GM19397 (cell line): ENCODE measurements at regions not wholly inside any gene's neighbourhood (a gene's known extent, or its start where the extent isn't known, plus 50 kb on each side); places are given as distances from the start of the nearest gene placed in this dataset.

Experiments used
- ATAC-seq: cut with Tn5 transposase; IDR thresholded peaks from one replicate; pipeline ENCODE4 v1.9.1; 2021; ENCODE audit warnings: mild to moderate bottlenecking, moderate library complexity; ENCODE audit not compliant: unreplicated experiment

DNA sequence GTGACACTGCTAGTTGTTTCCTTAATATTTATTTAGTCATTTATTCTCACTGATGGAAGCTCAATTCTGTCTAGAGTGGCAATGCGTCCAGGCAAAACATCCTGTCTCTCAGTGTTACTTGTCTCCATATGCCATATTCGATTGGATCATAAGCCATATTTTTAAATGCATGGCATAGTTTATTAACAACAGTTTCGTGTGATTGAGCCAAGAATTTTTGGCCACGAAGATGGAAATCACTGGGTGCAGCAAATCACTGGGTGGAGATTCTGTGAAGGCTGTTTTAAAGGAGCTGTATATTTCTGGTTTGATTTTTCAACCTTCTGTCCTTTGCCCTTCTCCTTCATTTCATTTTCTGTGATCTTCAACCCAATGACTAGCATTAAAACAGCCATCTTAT, 205.2 kb downstream of the JRKL start:
- no peak for ATAC-seq

DNA sequence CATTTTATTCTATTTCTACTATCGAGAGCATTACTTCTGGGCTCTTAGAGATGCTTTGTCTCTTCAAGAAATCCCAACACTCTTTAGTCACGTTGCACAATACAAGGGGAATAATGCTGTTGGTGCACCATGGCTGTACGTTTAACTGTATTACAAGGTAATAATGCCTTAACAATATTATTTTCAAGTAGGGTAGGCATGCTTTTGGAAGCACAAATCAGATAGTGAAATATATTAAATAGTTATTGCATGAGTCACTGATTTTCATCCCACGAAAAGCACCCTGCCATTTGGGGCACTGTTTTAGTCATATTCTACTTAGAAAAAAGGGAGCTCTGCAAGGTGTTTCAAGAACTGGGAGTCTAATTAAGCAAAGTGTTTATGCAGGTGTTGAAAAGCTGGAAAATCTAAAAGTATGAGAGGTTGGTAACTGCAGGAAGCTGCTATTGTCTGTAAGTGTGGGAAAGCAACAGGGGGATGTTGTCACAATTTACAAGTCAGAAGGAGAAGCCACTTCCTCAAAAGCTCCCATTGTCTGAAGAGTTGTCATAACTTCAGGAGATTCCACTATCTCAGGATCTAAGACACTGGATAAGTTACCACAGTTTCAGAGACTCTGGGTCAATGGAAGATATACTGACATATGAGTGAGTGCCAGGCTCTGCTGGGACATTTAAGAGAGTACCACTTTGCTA, 218.2 kb downstream of the JRKL start:
- no peak for ATAC-seq

DNA sequence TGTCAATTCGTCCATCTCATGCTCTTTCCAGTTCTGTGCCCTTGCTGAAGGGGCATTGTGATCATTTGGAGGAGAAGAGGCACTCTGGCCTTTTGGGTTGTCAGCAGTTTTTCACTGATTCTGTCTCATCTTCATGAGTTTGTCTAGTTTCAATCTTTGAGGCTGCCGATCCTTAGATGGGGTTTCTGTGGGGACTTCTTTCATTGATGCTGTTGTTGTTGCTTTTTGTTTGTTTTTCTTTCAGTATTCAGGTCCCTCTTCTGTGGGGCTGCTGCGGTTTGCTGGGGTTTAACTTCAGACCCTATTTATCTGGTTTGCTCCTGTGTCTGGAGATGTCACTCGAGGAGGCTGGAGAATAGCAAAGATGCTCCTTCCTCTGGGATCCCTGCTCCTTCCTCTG, 224.3 kb downstream of the JRKL start:
- ATAC-seq, result no peak

DNA sequence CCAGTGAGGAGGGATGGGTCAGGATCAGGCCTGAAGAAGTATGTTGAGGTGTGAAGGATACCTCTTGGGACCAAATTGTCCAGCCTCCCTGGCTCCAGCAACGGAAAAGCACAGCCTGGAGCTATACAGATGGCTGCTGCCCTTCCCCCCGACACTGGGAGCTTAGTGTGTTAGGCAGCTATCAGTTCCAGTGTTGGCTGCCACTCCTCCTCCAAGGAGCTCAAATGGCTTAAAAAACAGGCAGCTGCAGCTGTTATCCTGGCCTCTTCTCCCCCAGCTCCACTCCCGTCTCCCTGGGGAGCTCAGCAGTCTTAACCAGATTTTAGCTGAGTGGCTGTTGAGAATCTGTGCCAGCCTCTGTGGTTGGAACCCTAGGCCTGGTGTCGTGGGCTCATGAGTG, 225.0 kb downstream of the JRKL start:
- no peak for ATAC-seq

DNA sequence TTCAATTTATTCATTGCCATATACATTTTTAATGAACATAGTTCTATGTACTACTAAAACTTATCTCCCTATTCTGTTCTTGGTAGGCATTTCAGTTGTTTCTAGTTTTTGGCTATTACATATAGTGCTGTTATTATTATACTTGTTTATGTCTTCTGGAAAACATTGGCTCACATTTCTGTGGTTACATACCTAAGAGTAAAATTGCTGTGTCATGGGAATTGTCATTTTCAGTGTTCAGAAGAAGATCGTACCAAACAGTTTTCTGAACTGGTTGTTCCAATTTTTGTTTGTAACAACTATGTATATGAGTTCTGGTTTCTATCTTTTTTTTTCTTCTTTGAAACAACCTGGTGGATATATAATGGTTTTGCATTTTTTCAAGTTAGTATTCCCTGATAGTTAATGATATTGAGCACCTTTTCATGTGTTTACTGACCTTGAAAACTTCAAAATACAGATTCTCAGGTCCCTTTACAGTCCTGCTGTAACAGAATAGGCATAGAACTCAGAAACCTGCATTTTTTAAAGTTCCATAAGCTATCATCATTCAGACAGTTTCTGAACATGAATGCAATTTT, 230.7 kb downstream of the JRKL start:
- no peak for ATAC-seq

DNA sequence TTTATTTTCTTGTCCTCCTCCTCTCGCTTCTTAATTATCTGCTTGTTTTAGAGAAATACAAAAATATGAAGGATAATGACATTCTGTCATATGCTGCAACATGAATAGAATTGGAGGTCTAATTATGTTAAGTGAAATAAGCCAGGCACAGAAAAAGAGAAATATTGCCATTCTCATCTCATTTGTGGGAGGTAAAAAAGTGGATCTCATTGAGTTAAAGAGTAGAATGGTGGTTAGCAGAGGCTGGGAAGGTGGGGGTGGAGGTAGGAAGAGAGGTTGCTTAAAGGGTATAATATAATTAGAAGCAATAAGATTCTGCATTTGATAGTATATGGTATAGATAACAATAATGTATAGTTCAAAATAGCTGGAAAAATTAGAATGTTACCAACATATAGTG, 231.3 kb downstream of the JRKL start:
- no peak for ATAC-seq

DNA sequence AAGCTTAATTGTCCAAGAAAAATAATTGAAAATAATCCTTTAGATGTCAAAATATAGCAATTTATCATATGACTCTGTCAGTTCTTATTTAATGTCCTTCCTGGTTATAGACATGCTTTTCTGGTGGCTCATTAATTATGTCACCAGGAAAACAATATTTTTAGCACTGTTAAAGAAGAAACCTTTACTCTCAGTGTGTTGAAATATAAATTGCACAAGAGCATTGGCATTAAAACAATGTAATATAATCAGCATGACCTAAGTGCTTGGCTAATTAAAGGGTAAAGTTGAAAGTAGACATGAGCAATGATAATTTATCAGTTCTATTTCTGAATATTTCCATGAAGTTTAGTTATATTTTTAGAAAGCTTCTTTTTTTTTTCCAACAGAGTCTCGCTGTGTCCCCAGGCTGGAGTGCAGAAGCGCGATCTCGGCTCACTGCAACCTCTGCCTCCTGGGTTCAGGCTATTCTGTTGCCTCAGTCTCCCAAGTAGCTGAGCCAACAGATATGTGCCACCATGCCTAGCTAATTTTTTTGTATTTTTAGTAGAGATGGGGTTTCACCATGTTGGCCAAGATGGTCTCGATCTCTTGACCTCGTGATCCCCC, 232.3 kb downstream of the JRKL start:
- no peak for ATAC-seq

DNA sequence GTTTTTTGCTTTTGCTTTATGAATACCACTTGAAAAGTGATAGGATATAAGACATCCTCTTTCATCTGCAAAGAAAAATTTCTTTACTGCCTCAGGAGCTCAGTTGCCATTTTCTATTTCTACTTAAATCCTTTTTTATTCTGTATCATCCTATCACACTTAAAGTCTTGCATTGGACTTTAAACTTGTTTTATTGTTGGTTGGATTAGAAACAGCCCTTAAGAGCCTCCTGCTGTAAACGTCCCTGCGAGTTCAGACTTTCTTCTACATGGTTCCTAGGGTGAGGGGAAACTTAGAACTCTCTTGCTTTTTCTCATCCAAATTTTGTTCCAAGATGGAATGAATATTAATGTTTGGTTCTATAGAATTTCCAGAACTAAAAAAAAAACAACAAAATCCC, 234.3 kb downstream of the JRKL start:
- ATAC-seq, result no peak

DNA sequence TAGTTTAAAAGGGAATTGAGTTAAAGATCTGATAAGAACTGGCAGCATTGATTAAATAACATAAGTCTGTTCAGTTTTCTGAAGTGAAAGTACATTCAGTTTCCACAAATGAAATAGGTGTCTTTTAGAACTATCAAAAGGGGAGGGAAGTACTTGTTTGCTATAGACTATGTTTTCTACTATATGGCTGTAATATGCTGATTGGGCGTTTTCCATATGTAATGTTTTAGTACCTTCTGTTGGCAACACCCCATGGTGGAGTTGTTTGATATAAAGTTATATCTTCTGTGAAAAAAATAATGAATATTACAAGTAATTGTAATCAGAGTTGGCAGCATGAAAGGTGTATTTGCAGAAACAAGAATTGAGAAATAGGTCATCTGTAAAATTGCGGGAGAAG, 237.6 kb downstream of the JRKL start:
- ATAC-seq, result no peak

DNA sequence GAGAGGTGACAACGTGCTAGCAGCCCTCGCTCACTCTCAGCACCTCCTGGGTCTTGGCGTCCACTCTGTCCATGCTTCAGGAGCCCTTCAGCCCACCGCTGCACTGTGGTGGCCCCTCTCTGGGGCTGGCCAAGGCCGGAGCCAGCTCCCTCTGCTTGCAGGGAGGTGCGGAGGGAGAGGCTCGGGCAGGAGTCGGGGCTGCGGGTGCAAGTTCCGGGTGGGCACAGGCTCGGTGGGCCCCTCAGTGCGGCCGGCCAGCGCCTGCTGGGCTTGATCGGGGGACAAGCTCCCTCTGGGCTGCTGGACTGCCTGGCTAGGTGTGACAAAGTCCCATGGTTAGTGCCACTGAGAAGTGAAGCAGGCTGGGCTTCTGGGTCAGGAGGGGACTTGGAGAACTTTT, 245.8 kb downstream of the JRKL start:
- no peak for ATAC-seq

DNA sequence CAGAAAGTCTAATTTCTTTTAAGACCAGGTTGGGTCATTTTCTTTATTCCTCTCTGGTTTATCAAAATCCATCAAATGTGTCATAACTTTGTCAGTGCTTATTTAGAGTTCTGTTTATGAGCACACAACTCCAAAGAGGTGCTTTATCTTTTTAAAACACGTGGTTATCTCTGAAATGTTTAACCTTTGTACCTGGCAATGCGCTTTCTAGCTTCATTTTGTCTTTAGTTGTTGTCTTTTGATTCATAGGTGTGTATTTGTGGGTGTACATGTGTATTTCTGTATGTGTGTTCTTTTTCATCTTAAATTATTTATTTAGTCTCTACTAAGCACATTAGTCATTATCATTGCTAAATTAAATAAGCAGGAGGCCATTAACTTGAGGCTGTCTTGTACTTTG, 251.4 kb downstream of the JRKL start:
- no peak for ATAC-seq

DNA sequence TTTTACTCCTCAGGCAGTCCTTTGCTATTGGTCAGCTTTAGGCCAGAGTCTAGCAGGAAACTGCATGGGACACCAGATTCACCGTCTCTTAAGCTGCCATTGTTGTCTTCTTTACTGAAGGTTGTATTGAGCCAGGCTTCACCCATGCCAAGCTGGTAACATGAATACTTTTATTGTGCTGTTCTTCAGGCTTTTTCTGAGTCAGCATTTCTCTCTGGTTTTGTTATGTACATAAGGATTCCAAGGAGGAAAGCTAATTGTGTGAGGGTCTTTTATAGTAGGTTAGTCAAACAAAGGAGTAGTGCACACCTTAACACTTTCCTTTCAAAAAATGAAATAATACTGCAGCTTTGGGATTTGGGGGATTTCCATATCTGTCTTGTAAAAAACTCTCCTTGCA, 252.8 kb downstream of the JRKL start:
- ATAC-seq, result no peak

DNA sequence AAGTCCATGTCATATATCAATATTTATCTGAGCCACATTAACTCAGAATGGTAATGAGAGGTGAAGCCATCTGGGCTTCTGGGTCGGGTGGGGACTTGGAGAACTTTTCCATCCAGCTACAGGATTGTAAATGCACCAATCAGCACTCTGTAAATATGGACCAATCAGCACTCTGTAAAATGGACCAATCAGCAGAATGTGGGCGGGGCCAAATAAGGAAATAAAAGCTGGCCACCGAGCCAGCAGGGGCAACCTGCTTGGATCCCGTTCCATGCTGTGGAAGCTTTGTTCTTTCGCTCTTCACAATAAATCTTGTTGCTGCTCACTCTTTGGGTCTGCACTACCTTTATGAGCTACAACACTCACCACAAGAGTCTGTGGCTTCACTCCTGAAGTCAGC, 253.4 kb downstream of the JRKL start:
- no peak for ATAC-seq

DNA sequence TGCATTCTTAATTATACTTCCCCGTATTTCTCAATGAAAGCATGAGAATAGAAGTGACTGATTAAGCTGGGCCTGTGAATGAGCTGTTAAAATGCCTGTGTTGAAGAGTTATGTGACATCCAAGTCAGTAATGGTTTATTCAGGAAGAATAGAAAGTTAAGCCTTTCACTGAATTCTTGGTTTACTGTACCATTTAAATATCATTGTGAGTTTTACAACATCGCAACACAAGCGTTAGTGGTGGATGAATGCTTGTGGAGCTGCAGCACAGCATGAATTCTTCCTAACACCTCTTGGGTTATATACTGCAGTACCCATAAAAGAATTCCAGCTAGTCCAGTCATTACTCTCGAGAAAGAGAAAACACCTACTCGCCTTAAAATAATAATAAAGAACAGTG, 257.8 kb downstream of the JRKL start:
- no peak for ATAC-seq

DNA sequence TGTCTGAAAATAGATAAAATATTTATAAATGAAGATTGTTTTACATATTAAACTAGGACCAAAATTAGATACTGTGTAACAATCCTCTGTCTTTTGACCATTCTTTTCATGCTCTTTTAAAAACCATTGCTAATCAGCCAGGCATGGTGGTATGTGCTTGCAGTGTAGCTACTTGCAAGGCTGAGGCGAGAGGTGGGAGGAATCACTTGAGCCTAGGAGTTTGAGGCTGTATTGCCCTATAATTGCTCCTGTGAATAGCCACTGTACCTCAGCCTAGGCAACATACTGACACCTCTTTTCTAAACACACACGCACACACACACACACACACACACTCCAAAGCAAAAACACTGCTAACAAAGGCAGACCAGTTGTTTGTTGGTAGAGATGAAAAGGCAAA, 259.2 kb downstream of the JRKL start:
- ATAC-seq, result no peak

DNA sequence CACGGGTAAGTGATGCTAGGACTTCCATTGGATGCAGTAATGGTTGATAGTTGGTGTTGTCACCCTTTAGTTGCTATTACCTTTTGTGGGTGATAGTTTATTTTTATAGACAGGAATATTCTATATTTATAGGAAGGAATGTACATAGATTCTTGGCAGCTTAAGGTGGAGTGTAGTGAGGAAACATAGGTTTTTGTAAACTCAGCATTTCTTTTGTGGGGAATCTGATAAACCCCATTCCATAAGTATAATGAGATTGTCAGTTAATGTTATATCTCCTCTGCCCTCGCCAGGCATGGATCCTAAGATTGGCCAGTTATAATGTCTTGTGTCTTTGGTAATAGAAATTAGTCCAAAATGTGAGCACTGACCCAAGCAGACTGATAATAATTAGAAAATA, 262.7 kb downstream of the JRKL start:
- no peak for ATAC-seq

DNA sequence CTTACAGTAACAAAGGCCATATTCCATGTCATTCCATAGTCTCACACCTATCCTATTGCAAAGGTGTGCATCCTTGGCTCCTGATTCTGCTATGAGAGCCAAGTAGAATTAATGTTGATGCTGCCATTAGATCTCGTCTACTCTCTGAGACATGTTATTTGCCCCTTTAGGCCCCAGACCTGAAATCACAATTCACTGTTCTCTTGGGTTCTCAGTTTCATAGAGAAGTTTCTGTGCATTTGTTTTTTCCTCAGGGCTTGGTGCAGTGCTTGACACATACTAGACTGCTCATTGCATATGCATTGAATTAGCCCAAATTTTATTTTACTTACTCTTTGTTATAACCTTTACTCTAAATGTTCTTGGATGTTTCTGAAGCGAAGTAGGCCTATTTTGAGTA, 265.7 kb downstream of the JRKL start:
- ATAC-seq, result no peak

DNA sequence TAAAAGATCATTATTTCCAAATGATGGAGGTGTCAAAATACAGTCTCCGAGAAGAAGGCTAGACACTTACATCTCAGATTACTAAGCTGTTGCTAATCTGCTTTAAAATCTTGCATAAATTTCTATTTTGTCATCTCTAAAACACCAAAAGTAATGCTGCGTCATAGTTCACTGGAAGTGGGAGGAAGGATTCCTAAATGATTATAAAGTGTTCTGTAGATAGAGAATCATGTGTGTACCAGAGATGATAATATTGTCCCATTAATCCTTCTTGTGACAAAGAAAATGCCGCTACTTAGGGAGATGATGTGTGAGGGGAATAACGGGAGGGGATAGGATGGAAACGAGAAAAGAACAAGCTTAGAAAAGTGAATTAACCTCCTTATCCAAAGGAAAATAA, 268.6 kb downstream of the JRKL start:
- no peak for ATAC-seq

DNA sequence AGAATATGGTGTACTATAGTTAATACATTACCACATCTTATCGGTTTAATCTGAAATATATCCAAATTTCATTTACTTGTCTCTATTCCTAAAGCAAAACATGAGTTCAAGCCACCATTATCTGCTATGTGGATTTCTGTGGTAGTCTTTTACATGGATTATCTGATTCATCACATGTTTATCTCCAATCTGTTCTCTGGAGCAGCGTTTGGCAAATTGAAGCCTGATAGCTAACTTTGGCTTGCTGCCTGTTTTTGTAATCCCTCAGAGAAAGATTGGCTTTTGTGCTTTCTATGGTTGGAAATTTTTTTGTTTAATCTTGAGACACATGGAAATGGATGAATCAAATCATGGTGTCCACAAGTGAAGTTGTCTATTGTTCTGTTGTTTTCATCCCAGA, 274.3 kb downstream of the JRKL start:
- no peak for ATAC-seq

DNA sequence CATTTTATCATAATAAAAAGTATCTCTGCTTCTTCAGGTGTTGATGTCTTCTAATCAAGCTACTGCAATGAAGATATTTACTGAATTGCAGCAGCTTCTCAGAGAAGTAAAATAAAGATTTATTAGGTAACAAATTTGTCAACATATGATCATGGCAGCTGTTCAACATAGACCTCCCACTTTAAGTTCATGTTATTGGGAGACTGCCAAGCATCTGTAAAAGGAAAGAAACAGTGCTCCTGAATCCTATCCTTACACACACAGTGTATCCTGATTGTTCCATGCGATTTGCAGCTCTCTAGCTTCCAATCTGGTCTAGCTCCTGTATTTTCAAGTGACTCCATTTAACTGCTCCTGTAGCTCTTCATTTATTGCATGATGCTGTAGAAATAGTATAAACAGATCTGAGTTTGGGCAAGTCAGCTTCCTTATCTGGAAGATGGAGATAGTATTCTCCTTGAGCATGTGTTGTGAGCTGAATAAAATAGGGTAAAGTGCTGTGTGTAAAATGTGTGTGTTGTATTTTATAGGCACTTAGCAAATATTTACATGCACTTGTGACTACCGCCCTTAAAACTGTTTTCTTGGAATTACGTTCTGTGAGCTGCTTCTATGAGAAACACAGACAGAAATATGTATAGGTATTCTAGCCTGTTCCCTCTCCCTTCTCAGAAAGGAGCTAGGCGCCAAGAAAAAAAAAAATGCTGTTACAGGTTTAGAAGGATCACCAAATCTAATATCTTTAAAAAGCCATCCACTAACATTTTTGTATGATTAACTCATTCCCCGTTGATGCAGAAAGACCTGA, 290.6 kb downstream of the JRKL start:
- no peak for ATAC-seq

DNA sequence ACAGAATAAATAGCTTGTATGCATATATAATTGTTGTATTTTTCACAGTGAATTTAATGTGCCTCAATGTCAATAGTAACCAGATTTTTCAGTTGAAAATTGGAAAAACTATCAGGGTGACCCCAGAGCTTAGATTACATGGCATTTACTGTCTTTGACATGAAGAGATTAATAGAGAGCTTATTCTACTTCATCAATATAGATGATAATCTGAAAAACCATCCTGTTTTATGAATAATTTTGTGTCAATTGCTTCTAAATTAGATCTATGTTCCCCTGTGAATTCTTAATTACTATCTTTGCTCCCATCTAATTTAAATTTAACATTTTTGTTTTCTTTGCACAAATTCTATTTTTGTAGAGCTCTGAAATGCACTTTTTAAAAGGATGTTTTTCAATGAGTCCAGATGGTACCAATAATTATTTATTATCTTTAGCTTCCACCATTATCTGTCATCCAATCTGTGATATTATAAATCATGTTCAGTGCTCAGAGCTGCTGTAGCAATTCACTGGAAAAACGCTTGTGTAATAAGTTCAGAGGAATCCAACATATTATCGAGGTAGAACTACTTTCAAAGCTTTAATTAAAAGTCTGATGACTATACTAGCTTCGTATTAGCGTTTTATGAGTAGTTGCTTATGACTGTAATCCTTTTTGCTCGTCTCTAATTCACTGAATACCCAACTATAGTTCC, 291.4 kb downstream of the JRKL start:
- ATAC-seq, result no peak
